ENCODE measurements at regions not wholly inside any gene's neighbourhood (a gene's known extent, or its start where the extent isn't known, plus 50 kb on each side); places are given as distances from the start of the nearest gene placed in this dataset.

- TF ChIP-seq, protein P1, sequence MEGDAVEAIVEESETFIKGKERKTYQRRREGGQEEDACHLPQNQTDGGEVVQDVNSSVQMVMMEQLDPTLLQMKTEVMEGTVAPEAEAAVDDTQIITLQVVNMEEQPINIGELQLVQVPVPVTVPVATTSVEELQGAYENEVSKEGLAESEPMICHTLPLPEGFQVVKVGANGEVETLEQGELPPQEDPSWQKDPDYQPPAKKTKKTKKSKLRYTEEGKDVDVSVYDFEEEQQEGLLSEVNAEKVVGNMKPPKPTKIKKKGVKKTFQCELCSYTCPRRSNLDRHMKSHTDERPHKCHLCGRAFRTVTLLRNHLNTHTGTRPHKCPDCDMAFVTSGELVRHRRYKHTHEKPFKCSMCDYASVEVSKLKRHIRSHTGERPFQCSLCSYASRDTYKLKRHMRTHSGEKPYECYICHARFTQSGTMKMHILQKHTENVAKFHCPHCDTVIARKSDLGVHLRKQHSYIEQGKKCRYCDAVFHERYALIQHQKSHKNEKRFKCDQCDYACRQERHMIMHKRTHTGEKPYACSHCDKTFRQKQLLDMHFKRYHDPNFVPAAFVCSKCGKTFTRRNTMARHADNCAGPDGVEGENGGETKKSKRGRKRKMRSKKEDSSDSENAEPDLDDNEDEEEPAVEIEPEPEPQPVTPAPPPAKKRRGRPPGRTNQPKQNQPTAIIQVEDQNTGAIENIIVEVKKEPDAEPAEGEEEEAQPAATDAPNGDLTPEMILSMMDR (IDR thresholded peaks at IDR 0.05), result peak; percentile 88
- peak; percentile 45 for DNase-seq
- no peaks in the 10 kb centered on the region for H3K36me3 Mint-ChIP-seq (ENCODE audit: low read depth)
Measured at GRCh38 chr3:145776782-145777408, 384.1 kb downstream of the PLOD2 start.

GRCh38 chr3:145780301-145780700 is 380.7 kb downstream of the PLOD2 start:
- TF ChIP-seq, protein P1 (IDR thresholded peaks at IDR 0.05), result no peak
- Mint-ChIP-seq H3K4me3 (no peak overlapping the region), H3K27ac (no peak overlapping the region), H3K9me3 (no peaks in the 10 kb centered on the region), H3K27me3 (ENCODE audit: insufficient read depth) (no peaks in the 10 kb centered on the region), H3K36me3 (ENCODE audit: low read depth) (no peaks in the 10 kb centered on the region), H3K4me1 (ENCODE audit: low read depth) (no peaks in the 10 kb centered on the region)
- no peak for DNase-seq

More at GRCh38 chr3:145776782-145777408, 384.1 kb downstream of the PLOD2 start:
- H3K4me1 Mint-ChIP-seq (ENCODE audit: low read depth), result no peaks in the 10 kb centered on the region
- H3K4me3 Mint-ChIP-seq, result no peak overlapping the region
- no peaks in the 10 kb centered on the region for H3K9me3 Mint-ChIP-seq
- no peak overlapping the region for H3K27ac Mint-ChIP-seq
- no peaks in the 10 kb centered on the region for H3K27me3 Mint-ChIP-seq (ENCODE audit: insufficient read depth)

DNA sequence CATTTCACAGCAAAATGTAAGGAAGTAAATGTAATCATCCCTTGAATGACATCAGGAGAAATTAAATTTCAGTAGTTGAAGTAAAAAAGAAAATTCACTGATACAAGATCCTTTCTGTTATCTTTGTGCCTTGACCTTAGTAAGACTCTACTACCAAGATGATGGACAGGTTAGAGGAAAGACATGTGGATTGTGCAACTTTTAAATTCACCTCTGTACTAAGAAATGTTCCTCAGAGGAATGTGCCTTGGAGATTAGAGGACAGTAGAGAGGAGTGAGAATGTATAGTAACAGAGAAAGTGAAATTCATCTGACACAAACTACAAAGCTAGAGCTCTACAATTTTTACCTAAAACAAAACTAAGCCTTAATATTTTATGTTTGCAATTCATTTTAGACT is 375.3 kb downstream of the PLOD2 start:
- TF ChIP-seq, protein P1 (IDR thresholded peaks at IDR 0.05), result no peak
- Mint-ChIP-seq H3K4me1 (ENCODE audit: low read depth) (no peaks in the 10 kb centered on the region), H3K4me3 (no peak overlapping the region), H3K36me3 (ENCODE audit: low read depth) (no peaks in the 10 kb centered on the region), H3K27me3 (ENCODE audit: insufficient read depth) (no peaks in the 10 kb centered on the region), H3K9me3 (no peaks in the 10 kb centered on the region), H3K27ac (no peak overlapping the region)
- no peak for DNase-seq

DNA sequence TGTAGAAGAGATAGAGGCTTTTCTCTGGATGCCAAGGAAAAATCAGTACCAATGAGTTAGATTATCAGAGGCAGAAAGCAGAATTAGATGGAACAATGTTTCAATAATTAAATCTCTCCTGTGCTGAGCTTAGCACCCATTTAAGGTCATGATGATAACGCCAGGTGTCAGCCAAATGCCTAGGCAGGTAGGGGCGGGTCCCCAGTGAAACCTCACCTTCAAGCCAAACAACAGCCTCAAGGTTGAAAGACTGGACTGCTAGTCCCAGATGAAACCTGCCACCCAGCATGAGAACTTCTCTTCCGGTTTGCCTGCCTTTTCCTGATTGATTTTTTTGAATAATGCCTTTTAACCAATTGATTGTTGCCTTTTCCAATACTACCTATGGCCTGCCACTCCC is 363.0 kb downstream of the PLOD2 start:
- no peak overlapping the region for H3K27ac Mint-ChIP-seq
- TF ChIP-seq, protein P1 (IDR thresholded peaks at IDR 0.05), result no peak
- H3K36me3 Mint-ChIP-seq (ENCODE audit: low read depth), result no peaks in the 10 kb centered on the region
- peaks cover 6% of the 10 kb centered on the region; the same call in 1 of the 2 replicates for H3K27me3 Mint-ChIP-seq (ENCODE audit: insufficient read depth)
- H3K4me3 Mint-ChIP-seq, result no peak overlapping the region
- no peaks in the 10 kb centered on the region; the same call in none of the 2 replicates for H3K9me3 Mint-ChIP-seq
- no peaks in the 10 kb centered on the region for H3K4me1 Mint-ChIP-seq (ENCODE audit: low read depth)
- DNase-seq, result no peak

- no peak overlapping the region for H3K27ac Mint-ChIP-seq
- H3K9me3 Mint-ChIP-seq, result no peaks in the 10 kb centered on the region; the same call in 1 of the 2 replicates
- TF ChIP-seq, protein P1 (IDR thresholded peaks at IDR 0.05), result no peak
- H3K36me3 Mint-ChIP-seq (ENCODE audit: low read depth), result no peaks in the 10 kb centered on the region
- H3K27me3 Mint-ChIP-seq (ENCODE audit: insufficient read depth), result peaks cover 6% of the 10 kb centered on the region; the same call in 1 of the 2 replicates
- H3K4me1 Mint-ChIP-seq (ENCODE audit: low read depth), result no peaks in the 10 kb centered on the region
- no peak overlapping the region for H3K4me3 Mint-ChIP-seq
- DNase-seq, result no peak
Measured at GRCh38 chr3:145798696-145799537, 362.1 kb downstream of the PLOD2 start.
